Natural killer cell (primary cell): ENCODE measurements at regions not wholly inside any gene's neighbourhood (a gene's known extent, or its start where the extent isn't known, plus 50 kb on each side); places are given as distances from the start of the nearest gene placed in this dataset.

ENCODE experiments used
- ATAC-seq, 3 donors: fragments of 150-1000 bp in 2 of 3; fragments of 200-7000 bp in 1 of 3; cut with Tn5 transposase; 1 replicate in 1 of 3; 2 replicates in 2 of 3; pipeline ENCODE4 v1.10.0; 2021; ENCODE audit warnings: mild to moderate bottlenecking in 2 of 3, moderate library complexity in 2 of 3
- DNase-seq, 2 donors: peaks; one replicate each; pipeline versions ENCODE4 v3.0.0 to v3.0.0-alpha.2; 2013 to 2021; ENCODE audit warnings: mixed read lengths in 1 of 2
- H3K27ac ChIP-seq: one replicate; pipeline ENCODE4 v1.5.1; 2013; ENCODE audit warnings: mild to moderate bottlenecking, low read length
- H3K27me3 ChIP-seq: one replicate; pipeline ENCODE4 v1.6.1; 2013; ENCODE audit warnings: low read length; ENCODE audit not compliant: control insufficient read depth, insufficient read depth
- H3K36me3 ChIP-seq: one replicate; pipeline ENCODE4 v1.6.1; 2013; ENCODE audit warnings: low read length; ENCODE audit not compliant: control insufficient read depth, insufficient read depth
- H3K4me1 ChIP-seq: one replicate; pipeline ENCODE4 v1.6.1; 2013; ENCODE audit warnings: low read length; ENCODE audit not compliant: control insufficient read depth, insufficient read depth
- H3K4me3 ChIP-seq: one replicate; pipeline ENCODE4 v1.5.1; 2013; ENCODE audit warnings: low read length
- H3K9me3 ChIP-seq: one replicate; pipeline ENCODE4 v1.6.1; 2013; ENCODE audit warnings: low read length; ENCODE audit not compliant: control insufficient read depth, insufficient read depth
- H3K27ac Mint-ChIP-seq, 2 donors: one replicate each; pipeline ENCODE4 v1.8.0; 2022; ENCODE audit warnings: mild to moderate bottlenecking in 2 of 2, mixed read lengths in 2 of 2, moderate library complexity in 1 of 2
- H3K27me3 Mint-ChIP-seq, 2 donors: one replicate each; pipeline ENCODE4 v1.8.0; 2022; ENCODE audit warnings: low read depth in 2 of 2, mixed read lengths in 2 of 2
- H3K36me3 Mint-ChIP-seq: one replicate; pipeline ENCODE4 v1.8.0; 2022; ENCODE audit warnings: mixed read lengths
- H3K4me1 Mint-ChIP-seq, 2 donors: one replicate each; pipeline ENCODE4 v1.8.0; 2022; ENCODE audit warnings: mixed read lengths in 2 of 2
- H3K4me3 Mint-ChIP-seq: one replicate; pipeline ENCODE4 v1.8.0; 2022; ENCODE audit warnings: mild to moderate bottlenecking, moderate library complexity, mixed read lengths
- H3K9me3 Mint-ChIP-seq, 2 donors: one replicate each; pipeline ENCODE4 v1.8.0; 2022; ENCODE audit warnings: mixed read lengths in 2 of 2
- WGBS: methylation state at CpG from one replicate; pipeline ENCODE4 v1.1.7; 2013; ENCODE audit warnings: missing lambda C conversion rate; ENCODE audit not compliant: insufficient coverage; 5-methylcytosine and 5-hydroxymethylcytosine counted together
- intact Hi-C: fragments of 100-400 bp; cut with micrococcal nuclease; formaldehyde crosslinking; loops from one replicate; pipeline ENCODE4 v1.14.2; 2022
- TF ChIP-seq, protein P1 (sequence below): fragments of 200-600 bp; IDR thresholded peaks from one replicate; pipeline ENCODE4 v1.8.0; 2022; ENCODE audit warnings: antibody characterized with exemption

DNA sequence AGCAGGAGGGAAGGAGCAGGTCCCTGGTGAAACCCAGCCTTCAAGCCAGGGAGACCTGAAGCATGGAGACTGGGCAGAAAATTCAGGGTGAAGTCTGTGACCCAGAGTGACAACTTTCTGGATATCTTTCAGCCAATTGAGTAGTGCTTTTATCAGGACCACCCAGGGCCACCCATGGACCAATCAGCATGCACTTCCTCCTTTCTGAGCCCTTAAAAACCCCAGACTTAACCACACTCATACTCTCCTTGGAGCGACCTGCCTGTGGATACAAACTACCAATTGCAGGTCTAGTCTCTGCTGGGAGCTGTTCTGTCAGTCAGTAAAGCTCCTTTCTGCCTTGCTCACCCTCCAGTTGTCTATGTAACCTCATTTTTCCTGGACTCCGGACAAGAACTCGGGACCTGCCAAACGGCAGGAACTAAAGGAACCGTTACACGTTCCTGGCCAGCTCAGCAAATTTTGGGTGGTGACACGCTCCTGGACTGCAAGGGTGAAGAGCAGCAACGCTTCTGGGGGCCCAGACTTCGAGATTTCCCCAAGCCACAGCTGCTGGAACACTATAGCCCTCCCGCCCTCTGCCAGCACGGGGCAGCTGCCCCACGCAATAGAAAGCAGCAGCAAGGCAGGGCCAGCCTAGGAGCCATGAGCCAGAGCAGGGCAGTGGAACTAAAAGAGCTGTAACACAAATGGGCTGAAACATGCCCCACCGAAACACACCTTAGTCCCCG is 1183.4 kb downstream of the AMY1C start:
- H3K27me3 ChIP-seq: no peaks in the 10 kb centered on the region
- DNase-seq (no peak), ATAC-seq (no peak)
- H3K4me1 Mint-ChIP-seq: no peaks in the 10 kb centered on the region
- no peak overlapping the region for H3K27ac ChIP-seq
- H3K36me3 ChIP-seq: no peaks in the 10 kb centered on the region
- H3K27me3 Mint-ChIP-seq: no peaks in the 10 kb centered on the region
- WGBS: 83% methylated on average over 14 of the region's 14 CpGs
- no peak overlapping the region for H3K27ac Mint-ChIP-seq
- H3K36me3 Mint-ChIP-seq: peaks cover 19% of the 10 kb centered on the region
- H3K4me3 ChIP-seq: no peak overlapping the region
- H3K4me1 ChIP-seq: no peaks in the 10 kb centered on the region
- no peak overlapping the region for H3K4me3 Mint-ChIP-seq
- H3K9me3 Mint-ChIP-seq: peaks cover 9 to 10% of the 10 kb centered on the region in 2 donors
- TF ChIP-seq, protein P1, sequence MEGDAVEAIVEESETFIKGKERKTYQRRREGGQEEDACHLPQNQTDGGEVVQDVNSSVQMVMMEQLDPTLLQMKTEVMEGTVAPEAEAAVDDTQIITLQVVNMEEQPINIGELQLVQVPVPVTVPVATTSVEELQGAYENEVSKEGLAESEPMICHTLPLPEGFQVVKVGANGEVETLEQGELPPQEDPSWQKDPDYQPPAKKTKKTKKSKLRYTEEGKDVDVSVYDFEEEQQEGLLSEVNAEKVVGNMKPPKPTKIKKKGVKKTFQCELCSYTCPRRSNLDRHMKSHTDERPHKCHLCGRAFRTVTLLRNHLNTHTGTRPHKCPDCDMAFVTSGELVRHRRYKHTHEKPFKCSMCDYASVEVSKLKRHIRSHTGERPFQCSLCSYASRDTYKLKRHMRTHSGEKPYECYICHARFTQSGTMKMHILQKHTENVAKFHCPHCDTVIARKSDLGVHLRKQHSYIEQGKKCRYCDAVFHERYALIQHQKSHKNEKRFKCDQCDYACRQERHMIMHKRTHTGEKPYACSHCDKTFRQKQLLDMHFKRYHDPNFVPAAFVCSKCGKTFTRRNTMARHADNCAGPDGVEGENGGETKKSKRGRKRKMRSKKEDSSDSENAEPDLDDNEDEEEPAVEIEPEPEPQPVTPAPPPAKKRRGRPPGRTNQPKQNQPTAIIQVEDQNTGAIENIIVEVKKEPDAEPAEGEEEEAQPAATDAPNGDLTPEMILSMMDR: no peak
- intact Hi-C loops: no loop called here
- H3K9me3 ChIP-seq: peaks cover 26% of the 10 kb centered on the region

DNA sequence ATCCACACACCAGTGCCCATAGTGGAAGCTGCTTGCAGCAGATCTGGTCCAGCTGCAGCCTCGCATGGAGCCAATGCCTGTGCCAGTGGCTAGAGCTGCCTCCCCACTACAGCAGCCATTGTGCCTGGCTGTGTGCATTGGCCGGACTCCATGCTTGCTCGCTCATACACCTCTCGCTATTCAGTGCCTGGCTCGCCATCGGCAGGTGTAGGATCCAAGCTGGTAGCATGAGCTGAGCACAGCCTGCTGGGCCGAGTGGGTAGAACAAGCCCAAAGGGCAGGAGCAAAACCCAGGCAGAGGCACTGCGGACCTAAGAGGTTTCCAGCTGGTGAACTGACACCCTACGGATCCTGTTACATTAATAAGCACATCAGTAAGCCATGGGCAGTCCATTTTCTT is 1184.1 kb downstream of the AMY1C start:
- Mint-ChIP-seq H3K27ac (no peak overlapping the region), H3K9me3 (peaks cover 10 to 11% of the 10 kb centered on the region in 2 donors), H3K4me3 (no peak overlapping the region), H3K4me1 (no peaks in the 10 kb centered on the region), H3K27me3 (no peaks in the 10 kb centered on the region), H3K36me3 (peaks cover 19% of the 10 kb centered on the region)
- TF ChIP-seq, protein P1: no peak
- DNase-seq (no peak), ATAC-seq (no peak)
- no peaks in the 10 kb centered on the region for H3K27me3 ChIP-seq
- peaks cover 26% of the 10 kb centered on the region for H3K9me3 ChIP-seq
- H3K27ac ChIP-seq: no peak overlapping the region
- H3K4me1 ChIP-seq: no peaks in the 10 kb centered on the region
- no peak overlapping the region for H3K4me3 ChIP-seq
- intact Hi-C loops: no loop called here
- no peaks in the 10 kb centered on the region for H3K36me3 ChIP-seq
- WGBS: 89% methylated on average over 9 of the region's 9 CpGs

DNA sequence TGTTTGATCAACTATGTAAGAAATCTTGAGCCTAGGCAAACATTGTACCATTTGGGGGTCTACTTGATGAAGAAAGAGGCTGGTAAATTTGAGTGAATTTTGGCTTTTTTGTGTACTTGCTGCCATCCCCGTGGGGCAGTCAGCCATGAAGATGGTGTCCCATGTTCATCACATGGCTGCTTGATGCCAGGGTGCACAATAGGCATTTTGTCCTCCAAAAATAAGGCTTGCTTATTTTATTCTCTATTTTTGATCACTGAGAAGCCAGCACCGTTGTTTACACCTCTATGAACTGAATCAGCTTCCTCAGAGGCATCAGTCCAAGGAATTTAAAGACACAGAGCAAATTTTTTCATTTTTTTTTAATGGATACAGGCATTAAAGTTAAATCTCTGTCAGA is 1195.7 kb downstream of the AMY1C start:
- DNase-seq: no peak
- peaks cover 19% of the 10 kb centered on the region for H3K9me3 ChIP-seq
- no peaks in the 10 kb centered on the region for H3K36me3 ChIP-seq
- Mint-ChIP-seq H3K27ac (no peak overlapping the region), H3K4me3 (no peak overlapping the region), H3K4me1 (no peaks in the 10 kb centered on the region), H3K36me3 (peaks cover 9% of the 10 kb centered on the region), H3K9me3 (peaks cover 11 to 16% of the 10 kb centered on the region in 2 donors), H3K27me3 (no peaks in the 10 kb centered on the region)
- 41% methylated on average over 2 of the region's 2 CpGs for WGBS
- no peaks in the 10 kb centered on the region for H3K4me1 ChIP-seq
- no peak for ATAC-seq
- intact Hi-C loops: no loop called here
- H3K27ac ChIP-seq: no peak overlapping the region
- TF ChIP-seq, protein P1: no peak
- no peaks in the 10 kb centered on the region for H3K27me3 ChIP-seq
- no peak overlapping the region for H3K4me3 ChIP-seq
